CD14-positive monocyte (primary cell): ENCODE measurements at regions not wholly inside any gene's neighbourhood (a gene's known extent, or its start where the extent isn't known, plus 50 kb on each side); places are given as distances from the start of the nearest gene placed in this dataset.

Experiments used
- DNase-seq, 3 donors: peaks; one replicate each; pipeline ENCODE4 v3.0.0-alpha.2; 2011 to 2022
- H2AFZ ChIP-seq: 2 replicates; pipeline ENCODE4 v1.6.0; 2012; ENCODE audit warnings: mild to moderate bottlenecking, low read depth, low read length, inconsistent platforms; ENCODE audit not compliant: insufficient read depth, poor library complexity, severe bottlenecking
- H3K27ac ChIP-seq, 2 donors: 1 replicate in 1 of 2; 2 replicates in 1 of 2; pipeline ENCODE4 v1.5.1; 2012 to 2013; ENCODE audit warnings: low read length in 2 of 2, control low read depth in 1 of 2, inconsistent platforms in 1 of 2, low read depth in 1 of 2, mild to moderate bottlenecking in 1 of 2
- H3K27me3 ChIP-seq, 2 donors: one replicate each; pipeline versions ENCODE4 v1.6.0 to v1.6.1; 2011 to 2013; ENCODE audit warnings: low read length in 2 of 2; ENCODE audit not compliant: control insufficient read depth in 2 of 2, insufficient read depth in 2 of 2
- H3K36me3 ChIP-seq, 2 donors: replicated peaks in 1 of 2; 1 replicate in 1 of 2; 2 replicates in 1 of 2; pipeline versions ENCODE4 v1.5.1 to v1.6.1; 2012 to 2013; ENCODE audit warnings: low read length in 2 of 2, control low read depth in 1 of 2, inconsistent platforms in 1 of 2, mild to moderate bottlenecking in 1 of 2; ENCODE audit not compliant: insufficient read depth in 2 of 2, control insufficient read depth in 1 of 2
- H3K4me1 ChIP-seq, 2 donors: 1 replicate in 1 of 2; 2 replicates in 1 of 2; pipeline versions ENCODE4 v1.5.1 to v1.6.1; 2012 to 2013; ENCODE audit warnings: low read length in 2 of 2, control low read depth in 1 of 2, inconsistent platforms in 1 of 2, mild to moderate bottlenecking in 1 of 2, moderate library complexity in 1 of 2; ENCODE audit not compliant: insufficient read depth in 2 of 2, control insufficient read depth in 1 of 2
- H3K4me2 ChIP-seq: replicated peaks from 2 replicates; pipeline ENCODE3; 2012; ENCODE audit warnings: low read length, moderate library complexity, mild to moderate bottlenecking; ENCODE audit not compliant: poor library complexity, severe bottlenecking; ENCODE audit errors: extremely low read depth
- H3K4me3 ChIP-seq, 3 experiments: fragments of 200-600 bp in 1 of 3; sonication (generic) in 1 of 3; replicated peaks in 1 of 3; 1 replicate in 2 of 3; 2 replicates in 1 of 3; pipeline ENCODE4 v1.5.1; 2011 to 2013; ENCODE audit warnings: low read length in 3 of 3, mild to moderate bottlenecking in 3 of 3, control low read depth in 2 of 3, low read depth in 2 of 3, inconsistent platforms in 1 of 3, moderate library complexity in 1 of 3
- H3K79me2 ChIP-seq: 2 replicates; pipeline ENCODE4 v1.6.0; 2012; ENCODE audit warnings: mild to moderate bottlenecking, control low read depth, inconsistent platforms, low read length, moderate library complexity; ENCODE audit not compliant: insufficient read depth
- H3K9ac ChIP-seq: 2 replicates; pipeline ENCODE4 v1.6.0; 2017; ENCODE audit warnings: low read length, mild to moderate bottlenecking; ENCODE audit not compliant: insufficient read depth, poor library complexity, severe bottlenecking
- H3K9me3 ChIP-seq, 2 donors: replicated peaks in 1 of 2; 1 replicate in 1 of 2; 2 replicates in 1 of 2; pipeline versions ENCODE4 v1.5.1 to v1.6.1; 2012 to 2013; ENCODE audit warnings: low read length in 2 of 2, control low read depth in 1 of 2; ENCODE audit not compliant: control insufficient read depth in 1 of 2, insufficient read depth in 1 of 2
- H4K20me1 ChIP-seq: 2 replicates; pipeline ENCODE4 v1.6.0; 2012; ENCODE audit warnings: mild to moderate bottlenecking, low read length, control low read depth, moderate library complexity; ENCODE audit not compliant: insufficient read depth
- H3K27ac Mint-ChIP-seq, 7 donors: one replicate each; pipeline ENCODE4 v1.8.0; 2020; ENCODE audit warnings: mild to moderate bottlenecking in 7 of 7, mixed read lengths in 7 of 7, moderate library complexity in 6 of 7, inconsistent platforms in 2 of 7
- H3K27me3 Mint-ChIP-seq, 3 donors: one replicate each; pipeline ENCODE4 v1.8.0; 2021 to 2022; ENCODE audit warnings: low read depth in 3 of 3, mild to moderate bottlenecking in 3 of 3, mixed read lengths in 3 of 3, moderate library complexity in 3 of 3, inconsistent platforms in 1 of 3
- H3K36me3 Mint-ChIP-seq, 2 donors: one replicate each; pipeline ENCODE4 v1.8.0; 2020; ENCODE audit warnings: mixed read lengths in 2 of 2, inconsistent platforms in 1 of 2, mild to moderate bottlenecking in 1 of 2
- H3K4me1 Mint-ChIP-seq: one replicate; pipeline ENCODE4 v1.8.0; 2020; ENCODE audit warnings: mild to moderate bottlenecking, mixed read lengths
- H3K4me3 Mint-ChIP-seq, 2 donors: one replicate each; pipeline ENCODE4 v1.8.0; 2020; ENCODE audit warnings: mild to moderate bottlenecking in 2 of 2, mixed read lengths in 2 of 2, moderate library complexity in 1 of 2
- H3K9me3 Mint-ChIP-seq, 7 donors: one replicate each; pipeline ENCODE4 v1.8.0; 2020 to 2022; ENCODE audit warnings: mixed read lengths in 7 of 7, mild to moderate bottlenecking in 6 of 7, moderate library complexity in 6 of 7, inconsistent platforms in 2 of 7
- CTCF ChIP-seq: fragments of 200-600 bp; IDR thresholded peaks from one replicate; pipeline ENCODE4 v1.8.0; 2022; ENCODE audit warnings: antibody characterized with exemption, mild to moderate bottlenecking
- WGBS: methylation state at CpG from one replicate; pipeline ENCODE4 v1.1.5; 2013; ENCODE audit warnings: missing lambda C conversion rate; ENCODE audit not compliant: insufficient coverage; 5-methylcytosine and 5-hydroxymethylcytosine counted together
- intact Hi-C, 2 donors: fragments of 100-400 bp; cut with micrococcal nuclease; formaldehyde crosslinking; loops; one replicate each; pipeline versions ENCODE4 v1.15.0 to v1.15.1; 2023

- Histone ChIP-seq H3K4me2 (no peak overlapping the region), H4K20me1 (no peaks in the 10 kb centered on the region), H3K27ac (no peak overlapping the region), H3K27me3 (no peaks in the 10 kb centered on the region), H3K9ac (no peak overlapping the region), H3K4me1 (no peaks in the 10 kb centered on the region), H3K36me3 (no peaks in the 10 kb centered on the region), H3K9me3 (peaks cover 17 to 32% of the 10 kb centered on the region in 2 donors), H3K79me2 (no peaks in the 10 kb centered on the region), H3K4me3 (no peak overlapping the region), H2AFZ (no peak overlapping the region)
- H3K4me3 Mint-ChIP-seq, result no peak overlapping the region
- no peak for DNase-seq
- intact Hi-C loops, result no loop called here
- H3K9me3 Mint-ChIP-seq, result peaks cover 2 to 23% (median 13%) of the 10 kb centered on the region in 7 donors
- H3K4me1 Mint-ChIP-seq, result no peaks in the 10 kb centered on the region
- TF ChIP-seq CTCF, result no peak
- H3K27ac Mint-ChIP-seq, result no peak overlapping the region
- 50% methylated on average over 1 of the region's 2 CpGs for WGBS
- H3K27me3 Mint-ChIP-seq, result no peaks in the 10 kb centered on the region
- H3K36me3 Mint-ChIP-seq, result no peaks in the 10 kb centered on the region
Measured at GRCh38 chr6:165167311-165167710, 142.1 kb downstream of the C6orf118 start.

- peaks cover 9 to 27% (median 10%) of the 10 kb centered on the region in 7 donors for H3K9me3 Mint-ChIP-seq
- TF ChIP-seq CTCF, result no peak
- no peaks in the 10 kb centered on the region for H3K36me3 ChIP-seq
- no peak overlapping the region for H3K4me2 ChIP-seq
- no peaks in the 10 kb centered on the region for H3K36me3 Mint-ChIP-seq
- H3K27me3 ChIP-seq, result no peaks in the 10 kb centered on the region
- no peak overlapping the region for H3K27ac Mint-ChIP-seq
- H4K20me1 ChIP-seq, result no peaks in the 10 kb centered on the region
- H3K4me3 ChIP-seq, result no peak overlapping the region
- no peaks in the 10 kb centered on the region for H3K4me1 Mint-ChIP-seq
- H3K27me3 Mint-ChIP-seq, result no peaks in the 10 kb centered on the region
- no peak overlapping the region for H3K9ac ChIP-seq
- intact Hi-C loops, result no loop called here
- H3K27ac ChIP-seq, result no peak overlapping the region
- no peak overlapping the region for H3K4me3 Mint-ChIP-seq
- WGBS, result 83% methylated on average over 1 of the region's 1 CpG
- no peak overlapping the region for H2AFZ ChIP-seq
- H3K9me3 ChIP-seq, result peaks cover 17 to 44% of the 10 kb centered on the region in 2 donors
- no peaks in the 10 kb centered on the region for H3K79me2 ChIP-seq
- DNase-seq, result no peak
- H3K4me1 ChIP-seq, result no peaks in the 10 kb centered on the region
Measured at GRCh38 chr6:165163519-165163918, 145.9 kb downstream of the C6orf118 start.
